ENCODE measurements at regions not wholly inside any gene's neighbourhood (a gene's known extent, or its start where the extent isn't known, plus 50 kb on each side); places are given as distances from the start of the nearest gene placed in this dataset.

- no peak for TF ChIP-seq POLR2A (IDR thresholded peaks at IDR 0.05)
- TF ChIP-seq CTCF (IDR thresholded peaks at IDR 0.05), result no peak
Measured at GRCh38 chr12:85588221-85588620, 248.0 kb downstream of the RASSF9 start.
